ENCODE measurements at regions not wholly inside any gene's neighbourhood (a gene's known extent, or its start where the extent isn't known, plus 50 kb on each side); places are given as distances from the start of the nearest gene placed in this dataset.
"Not testable (repeated sequence)": the region's sequence is repeated elsewhere in the genome, so short reads cannot be mapped to it uniquely, and the experiment has no call there.

- Mint-ChIP-seq H3K4me1 (no peaks in the 10 kb centered on the region), H3K9me3 (peaks cover 3% of the 10 kb centered on the region), H3K27ac (no peak overlapping the region), H3K36me3 (no peaks in the 10 kb centered on the region), H3K4me3 (no peak overlapping the region), H3K27me3 (no peaks in the 10 kb centered on the region)
- no peak for DNase-seq
- ATAC-seq (ENCODE audit: low read depth), result no peak
- POLR2A ChIA-PET, result no interaction called here
Measured at GRCh38 chr6:155765275-155766194, 309.9 kb upstream of the NOX3 start.

- Mint-ChIP-seq H3K4me3 (no peak overlapping the region), H3K27me3 (no peaks in the 10 kb centered on the region), H3K9me3 (peaks cover 1% of the 10 kb centered on the region), H3K4me1 (no peaks in the 10 kb centered on the region), H3K27ac (no peak overlapping the region), H3K36me3 (no peaks in the 10 kb centered on the region)
- no peak for ATAC-seq (ENCODE audit: low read depth)
- no peak for DNase-seq
- POLR2A ChIA-PET, result no interaction called here
Measured at GRCh38 chr6:155762649-155763048, 307.0 kb upstream of the NOX3 start.

- ATAC-seq (ENCODE audit: low read depth) (no peak), DNase-seq (no peak)
- H3K9me3 Mint-ChIP-seq, result peaks cover 9% of the 10 kb centered on the region
- H3K27ac Mint-ChIP-seq, result no peak overlapping the region
- POLR2A ChIA-PET, result no interaction called here
- peaks cover 2% of the 10 kb centered on the region for H3K36me3 Mint-ChIP-seq
- no peaks in the 10 kb centered on the region for H3K27me3 Mint-ChIP-seq
- no peaks in the 10 kb centered on the region for H3K4me1 Mint-ChIP-seq
- no peak overlapping the region for H3K4me3 Mint-ChIP-seq
Measured at GRCh38 chr6:155755452-155755851, 299.8 kb upstream of the NOX3 start.

- H3K4me3 Mint-ChIP-seq; H3K36me3 Mint-ChIP-seq; ATAC-seq (ENCODE audit: low read depth); H3K4me1 Mint-ChIP-seq; H3K27ac Mint-ChIP-seq; DNase-seq; H3K9me3 Mint-ChIP-seq; H3K27me3 Mint-ChIP-seq; POLR2A ChIA-PET: not testable (repeated sequence)
Measured at GRCh38 chr6:155748778-155749177, 293.1 kb upstream of the NOX3 start.

- DNase-seq, result no peak
- Mint-ChIP-seq H3K4me1 (no peaks in the 10 kb centered on the region), H3K4me3 (no peak overlapping the region), H3K27ac (no peak overlapping the region), H3K36me3 (no peaks in the 10 kb centered on the region), H3K9me3 (peaks cover 2% of the 10 kb centered on the region), H3K27me3 (peaks cover 4% of the 10 kb centered on the region)
- ATAC-seq (ENCODE audit: low read depth), result no peak
- POLR2A ChIA-PET, result no interaction called here
Measured at GRCh38 chr6:155747491-155747890, 291.9 kb upstream of the NOX3 start.

GRCh38 chr6:155740781-155741399 lies 285.3 kb upstream of the NOX3 start:
- no peak for ATAC-seq (ENCODE audit: low read depth)
- H3K27ac Mint-ChIP-seq, result no peak overlapping the region
- no peaks in the 10 kb centered on the region for H3K9me3 Mint-ChIP-seq
- peaks cover 5% of the 10 kb centered on the region for H3K27me3 Mint-ChIP-seq
- H3K36me3 Mint-ChIP-seq, result no peaks in the 10 kb centered on the region
- no peaks in the 10 kb centered on the region for H3K4me1 Mint-ChIP-seq
- no peak overlapping the region for H3K4me3 Mint-ChIP-seq
- POLR2A ChIA-PET, result no interaction called here
- no peak for DNase-seq

- H3K9me3 Mint-ChIP-seq, result no peaks in the 10 kb centered on the region
- POLR2A ChIA-PET, result no interaction called here
Measured at GRCh38 chr6:155738602-155739105, 283.0 kb upstream of the NOX3 start.

GRCh38 chr6:155717374-155717773 lies 261.7 kb upstream of the NOX3 start:
- ATAC-seq (ENCODE audit: low read depth) (no peak), DNase-seq (no peak)
- Mint-ChIP-seq H3K27ac (no peak overlapping the region), H3K4me1 (no peaks in the 10 kb centered on the region), H3K36me3 (no peaks in the 10 kb centered on the region), H3K9me3 (no peaks in the 10 kb centered on the region), H3K4me3 (no peak overlapping the region), H3K27me3 (peaks cover 9% of the 10 kb centered on the region)
- POLR2A ChIA-PET, result no interaction called here

More at GRCh38 chr6:155738602-155739105, 283.0 kb upstream of the NOX3 start:
- DNase-seq (no peak), ATAC-seq (ENCODE audit: low read depth) (no peak)
- Mint-ChIP-seq H3K36me3 (no peaks in the 10 kb centered on the region), H3K27ac (no peak overlapping the region), H3K4me3 (no peak overlapping the region), H3K27me3 (peaks cover 8% of the 10 kb centered on the region), H3K4me1 (no peaks in the 10 kb centered on the region)

- no peak overlapping the region for H3K27ac Mint-ChIP-seq
- H3K4me3 Mint-ChIP-seq, result no peak overlapping the region
- H3K36me3 Mint-ChIP-seq, result no peaks in the 10 kb centered on the region
- H3K4me1 Mint-ChIP-seq, result no peaks in the 10 kb centered on the region
- POLR2A ChIA-PET, result no interaction called here
- ATAC-seq (ENCODE audit: low read depth) (no peak), DNase-seq (no peak)
- no peaks in the 10 kb centered on the region for H3K9me3 Mint-ChIP-seq
- H3K27me3 Mint-ChIP-seq, result peaks cover 6% of the 10 kb centered on the region
Measured at GRCh38 chr6:155710704-155711103, 255.1 kb upstream of the NOX3 start.

- Mint-ChIP-seq H3K27ac (no peak overlapping the region), H3K4me1 (no peaks in the 10 kb centered on the region), H3K27me3 (peaks cover 3% of the 10 kb centered on the region), H3K36me3 (no peaks in the 10 kb centered on the region), H3K9me3 (no peaks in the 10 kb centered on the region), H3K4me3 (no peak overlapping the region)
- DNase-seq (no peak), ATAC-seq (ENCODE audit: low read depth) (no peak)
- POLR2A ChIA-PET, result no interaction called here
Measured at GRCh38 chr6:155709262-155709661, 253.6 kb upstream of the NOX3 start.

GRCh38 chr6:155708100-155708499 lies 252.5 kb upstream of the NOX3 start:
- Mint-ChIP-seq H3K27ac (no peak overlapping the region), H3K4me3 (no peak overlapping the region), H3K4me1 (no peaks in the 10 kb centered on the region), H3K27me3 (peaks cover 3% of the 10 kb centered on the region), H3K36me3 (no peaks in the 10 kb centered on the region), H3K9me3 (no peaks in the 10 kb centered on the region)
- ATAC-seq (ENCODE audit: low read depth) (peak; percentile 33), DNase-seq (no peak)
- POLR2A ChIA-PET, result no interaction called here

- Mint-ChIP-seq H3K36me3 (no peaks in the 10 kb centered on the region), H3K4me3 (no peak overlapping the region), H3K27ac (no peak overlapping the region), H3K9me3 (no peaks in the 10 kb centered on the region), H3K4me1 (no peaks in the 10 kb centered on the region), H3K27me3 (peaks cover 3% of the 10 kb centered on the region)
- POLR2A ChIA-PET, result no interaction called here
- ATAC-seq (ENCODE audit: low read depth), result no peak
- DNase-seq, result no peak
Measured at GRCh38 chr6:155706806-155707205, 251.2 kb upstream of the NOX3 start.

GRCh38 chr6:155706341-155706740 lies 250.7 kb upstream of the NOX3 start:
- H3K27ac Mint-ChIP-seq, result no peak overlapping the region
- ATAC-seq (ENCODE audit: low read depth) (no peak), DNase-seq (no peak)
- H3K36me3 Mint-ChIP-seq, result no peaks in the 10 kb centered on the region
- H3K9me3 Mint-ChIP-seq, result no peaks in the 10 kb centered on the region
- POLR2A ChIA-PET, result no interaction called here
- H3K4me3 Mint-ChIP-seq, result no peak overlapping the region
- H3K4me1 Mint-ChIP-seq, result no peaks in the 10 kb centered on the region
- peaks cover 3% of the 10 kb centered on the region for H3K27me3 Mint-ChIP-seq

- Mint-ChIP-seq H3K4me3 (no peak overlapping the region), H3K27ac (no peak overlapping the region), H3K36me3 (no peaks in the 10 kb centered on the region), H3K27me3 (peaks cover 6% of the 10 kb centered on the region), H3K4me1 (no peaks in the 10 kb centered on the region), H3K9me3 (no peaks in the 10 kb centered on the region)
- ATAC-seq (ENCODE audit: low read depth), result no peak
- POLR2A ChIA-PET, result no interaction called here
- DNase-seq, result no peak
Measured at GRCh38 chr6:155701342-155701741, 245.7 kb upstream of the NOX3 start.

Data from activated naive CD8-positive, alpha-beta T cell treated with anti-CD3 and anti-CD28 coated beads, Interleukin-2, amount 10 ng/mL, durations not matched to agents 7 days and 5 days (primary cell).